ENCODE measurements at regions not wholly inside any gene's neighbourhood (a gene's known extent, or its start where the extent isn't known, plus 50 kb on each side); places are given as distances from the start of the nearest gene placed in this dataset.
A peak's percentile ranks its signal among the peaks of the same experiment; 100 is the strongest.

- Mint-ChIP-seq H3K9me3 (no peaks in the 10 kb centered on the region), H3K36me3 (ENCODE audit: low read depth) (no peaks in the 10 kb centered on the region), H3K27me3 (peaks cover 9% of the 10 kb centered on the region), H3K4me3 (no peak overlapping the region), H3K4me1 (no peaks in the 10 kb centered on the region), H3K27ac (no peak overlapping the region)
- ATAC-seq (no peak), DNase-seq (no peak)
Observed at GRCh38 chr6:6908121-6908520, 199.6 kb upstream of the RREB1 start.

GRCh38 chr6:6909111-6909510 lies 198.7 kb upstream of the RREB1 start:
- Mint-ChIP-seq H3K27me3 (peaks cover 13% of the 10 kb centered on the region), H3K36me3 (ENCODE audit: low read depth) (no peaks in the 10 kb centered on the region), H3K4me1 (no peaks in the 10 kb centered on the region), H3K4me3 (no peak overlapping the region), H3K9me3 (no peaks in the 10 kb centered on the region), H3K27ac (no peak overlapping the region)
- no peak for ATAC-seq
- no peak for DNase-seq

- Mint-ChIP-seq H3K36me3 (ENCODE audit: low read depth) (no peaks in the 10 kb centered on the region), H3K27me3 (peaks cover 23% of the 10 kb centered on the region), H3K4me1 (peaks cover 4% of the 10 kb centered on the region), H3K4me3 (no peak overlapping the region), H3K27ac (no peak overlapping the region), H3K9me3 (no peaks in the 10 kb centered on the region)
- DNase-seq (no peak), ATAC-seq (no peak)
Observed at GRCh38 chr6:6910734-6911295, 196.9 kb upstream of the RREB1 start.

- Mint-ChIP-seq H3K9me3 (no peaks in the 10 kb centered on the region), H3K4me3 (no peak overlapping the region), H3K4me1 (peaks cover 10% of the 10 kb centered on the region), H3K27me3 (peaks cover 26% of the 10 kb centered on the region), H3K27ac (no peak overlapping the region), H3K36me3 (ENCODE audit: low read depth) (no peaks in the 10 kb centered on the region)
- ATAC-seq (no peak), DNase-seq (no peak)
Observed at GRCh38 chr6:6911391-6911790, 196.4 kb upstream of the RREB1 start.

GRCh38 chr6:6912817-6913744 lies 194.7 kb upstream of the RREB1 start:
- ATAC-seq (no peak), DNase-seq (no peak)
- Mint-ChIP-seq H3K27ac (no peak overlapping the region), H3K9me3 (no peaks in the 10 kb centered on the region), H3K27me3 (peaks cover 31% of the 10 kb centered on the region), H3K4me1 (peaks cover 25% of the 10 kb centered on the region), H3K36me3 (ENCODE audit: low read depth) (no peaks in the 10 kb centered on the region), H3K4me3 (no peak overlapping the region)

- Mint-ChIP-seq H3K4me3 (no peak overlapping the region), H3K36me3 (ENCODE audit: low read depth) (no peaks in the 10 kb centered on the region), H3K4me1 (peaks cover 37% of the 10 kb centered on the region), H3K27ac (no peak overlapping the region), H3K9me3 (no peaks in the 10 kb centered on the region), H3K27me3 (peaks cover 37% of the 10 kb centered on the region)
- DNase-seq: no peak
- no peak for ATAC-seq
Observed at GRCh38 chr6:6915219-6915618, 192.5 kb upstream of the RREB1 start.

GRCh38 chr6:6915813-6916547 lies 191.8 kb upstream of the RREB1 start:
- Mint-ChIP-seq H3K27ac (no peak overlapping the region), H3K4me3 (peak overlapping the region; percentile 15), H3K36me3 (ENCODE audit: low read depth) (no peaks in the 10 kb centered on the region), H3K27me3 (peaks cover 43% of the 10 kb centered on the region), H3K9me3 (no peaks in the 10 kb centered on the region), H3K4me1 (peaks cover 37% of the 10 kb centered on the region)
- DNase-seq (no peak), ATAC-seq (no peak)

GRCh38 chr6:6916598-6916997 lies 191.2 kb upstream of the RREB1 start:
- H3K4me3 Mint-ChIP-seq: no peak overlapping the region
- ATAC-seq: no peak
- no peaks in the 10 kb centered on the region for H3K9me3 Mint-ChIP-seq
- no peak for DNase-seq
- H3K27ac Mint-ChIP-seq: no peak overlapping the region
- peaks cover 37% of the 10 kb centered on the region for H3K4me1 Mint-ChIP-seq
- H3K27me3 Mint-ChIP-seq: peaks cover 42% of the 10 kb centered on the region
- no peaks in the 10 kb centered on the region for H3K36me3 Mint-ChIP-seq (ENCODE audit: low read depth)

GRCh38 chr6:6918216-6918983 lies 189.4 kb upstream of the RREB1 start:
- ATAC-seq (peak; percentile 97), DNase-seq (peak; percentile 79)
- peak overlapping the region; percentile 73 for H3K27ac Mint-ChIP-seq
- H3K4me1 Mint-ChIP-seq: peaks cover 37% of the 10 kb centered on the region
- peaks cover 32% of the 10 kb centered on the region for H3K27me3 Mint-ChIP-seq
- H3K4me3 Mint-ChIP-seq: no peak overlapping the region
- no peaks in the 10 kb centered on the region for H3K36me3 Mint-ChIP-seq (ENCODE audit: low read depth)
- no peaks in the 10 kb centered on the region for H3K9me3 Mint-ChIP-seq

GRCh38 chr6:6919173-6919572 lies 188.6 kb upstream of the RREB1 start:
- no peak for DNase-seq
- Mint-ChIP-seq H3K4me3 (no peak overlapping the region), H3K27me3 (peaks cover 33% of the 10 kb centered on the region), H3K27ac (no peak overlapping the region), H3K36me3 (ENCODE audit: low read depth) (no peaks in the 10 kb centered on the region), H3K9me3 (no peaks in the 10 kb centered on the region), H3K4me1 (peaks cover 37% of the 10 kb centered on the region)
- ATAC-seq: no peak

GRCh38 chr6:6920114-6920986 lies 187.4 kb upstream of the RREB1 start:
- Mint-ChIP-seq H3K4me3 (no peak overlapping the region), H3K27ac (no peak overlapping the region), H3K36me3 (ENCODE audit: low read depth) (no peaks in the 10 kb centered on the region), H3K27me3 (peaks cover 26% of the 10 kb centered on the region), H3K9me3 (no peaks in the 10 kb centered on the region), H3K4me1 (peaks cover 37% of the 10 kb centered on the region)
- ATAC-seq: no peak
- DNase-seq: no peak

- Mint-ChIP-seq H3K4me3 (no peak overlapping the region), H3K9me3 (no peaks in the 10 kb centered on the region), H3K36me3 (ENCODE audit: low read depth) (no peaks in the 10 kb centered on the region), H3K27me3 (peaks cover 25% of the 10 kb centered on the region), H3K4me1 (peaks cover 32% of the 10 kb centered on the region), H3K27ac (no peak overlapping the region)
- ATAC-seq (no peak), DNase-seq (no peak)
Observed at GRCh38 chr6:6920987-6921313, 186.8 kb upstream of the RREB1 start.

- Mint-ChIP-seq H3K27me3 (peaks cover 25% of the 10 kb centered on the region), H3K4me1 (peaks cover 21% of the 10 kb centered on the region), H3K27ac (no peak overlapping the region), H3K4me3 (no peak overlapping the region), H3K9me3 (no peaks in the 10 kb centered on the region), H3K36me3 (ENCODE audit: low read depth) (no peaks in the 10 kb centered on the region)
- ATAC-seq (no peak), DNase-seq (no peak)
Observed at GRCh38 chr6:6922166-6922565, 185.6 kb upstream of the RREB1 start.

- Mint-ChIP-seq H3K4me1 (peaks cover 6% of the 10 kb centered on the region), H3K27me3 (peaks cover 27% of the 10 kb centered on the region), H3K36me3 (ENCODE audit: low read depth) (no peaks in the 10 kb centered on the region), H3K4me3 (no peak overlapping the region), H3K9me3 (no peaks in the 10 kb centered on the region), H3K27ac (no peak overlapping the region)
- DNase-seq: no peak
- ATAC-seq: no peak
Observed at GRCh38 chr6:6923605-6924004, 184.2 kb upstream of the RREB1 start.
